ENCODE measurements at regions not wholly inside any gene's neighbourhood (a gene's known extent, or its start where the extent isn't known, plus 50 kb on each side); places are given as distances from the start of the nearest gene placed in this dataset.

DNA sequence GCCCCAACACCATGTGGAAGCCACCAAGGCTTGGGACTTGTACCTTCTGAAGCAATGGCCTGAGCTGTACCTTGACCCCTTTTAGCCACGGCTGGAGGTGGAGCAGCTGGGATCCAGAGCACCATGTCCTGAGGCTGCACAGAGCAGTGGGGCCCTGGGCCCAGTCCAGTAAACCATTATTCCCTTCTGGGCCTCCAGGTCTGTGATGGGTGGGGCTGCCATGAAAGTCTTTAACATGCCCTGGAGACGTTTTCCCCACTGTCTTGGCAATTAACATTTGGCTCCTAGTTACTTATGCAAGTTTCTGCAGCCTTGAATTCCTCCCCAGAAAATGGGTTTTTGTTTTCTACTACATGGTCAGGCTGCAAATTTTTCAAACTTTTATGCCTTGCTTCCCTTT, 323.7 kb upstream of the ZP4 start:
- ATAC-seq, result no peak
- Histone ChIP-seq H3K9me3 (no peaks in the 10 kb centered on the region), H3K27ac (no peak overlapping the region), H3K4me1 (no peaks in the 10 kb centered on the region), H3K4me2 (no peak overlapping the region), H3K4me3 (no peak overlapping the region)
- DNase-seq (ENCODE audit: low read depth in 1 of 2, low spot score in 1 of 2), result no peak
- WGBS (ENCODE audit: missing lambda C conversion rate), result 0% methylated on average over 2 of the region's 2 CpGs
- CTCF ChIA-PET, result no interaction called here
- no peak for TF ChIP-seq NPAS2 (CRISPR knock-in tag; IDR thresholded peaks at IDR 0.05; ENCODE audit: borderline replicate concordance)
- TF ChIP-seq, protein P1, sequence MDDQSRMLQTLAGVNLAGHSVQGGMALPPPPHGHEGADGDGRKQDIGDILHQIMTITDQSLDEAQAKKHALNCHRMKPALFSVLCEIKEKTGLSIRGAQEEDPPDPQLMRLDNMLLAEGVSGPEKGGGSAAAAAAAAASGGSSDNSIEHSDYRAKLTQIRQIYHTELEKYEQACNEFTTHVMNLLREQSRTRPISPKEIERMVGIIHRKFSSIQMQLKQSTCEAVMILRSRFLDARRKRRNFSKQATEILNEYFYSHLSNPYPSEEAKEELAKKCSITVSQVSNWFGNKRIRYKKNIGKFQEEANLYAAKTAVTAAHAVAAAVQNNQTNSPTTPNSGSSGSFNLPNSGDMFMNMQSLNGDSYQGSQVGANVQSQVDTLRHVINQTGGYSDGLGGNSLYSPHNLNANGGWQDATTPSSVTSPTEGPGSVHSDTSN (IDR thresholded peaks at IDR 0.05), result no peak
- no peak for TF ChIP-seq CEBPB (IDR thresholded peaks at IDR 0.05)
- no peak for TF ChIP-seq MYC (IDR thresholded peaks at IDR 0.05; ENCODE audit: borderline replicate concordance, low read length)
- TF ChIP-seq ELK1 (IDR thresholded peaks at IDR 0.05; ENCODE audit: low read depth, low read length), result no peak
- TF ChIP-seq, protein P2, sequence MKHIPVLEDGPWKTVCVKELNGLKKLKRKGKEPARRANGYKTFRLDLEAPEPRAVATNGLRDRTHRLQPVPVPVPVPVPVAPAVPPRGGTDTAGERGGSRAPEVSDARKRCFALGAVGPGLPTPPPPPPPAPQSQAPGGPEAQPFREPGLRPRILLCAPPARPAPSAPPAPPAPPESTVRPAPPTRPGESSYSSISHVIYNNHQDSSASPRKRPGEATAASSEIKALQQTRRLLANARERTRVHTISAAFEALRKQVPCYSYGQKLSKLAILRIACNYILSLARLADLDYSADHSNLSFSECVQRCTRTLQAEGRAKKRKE (CRISPR knock-in tag; IDR thresholded peaks at IDR 0.05; ENCODE audit: low read depth), result no peak
- no peak for TF ChIP-seq JUN (IDR thresholded peaks at IDR 0.05)
- no peak for TF ChIP-seq SREBF2 (IDR thresholded peaks at IDR 0.05)
- TF ChIP-seq HDAC2 (IDR thresholded peaks at IDR 0.05), result no peak
- no peak for TF ChIP-seq HEYL (CRISPR knock-in tag; IDR thresholded peaks at IDR 0.05)
- TF ChIP-seq ZC3H11A (IDR thresholded peaks at IDR 0.05), result no peak
- TF ChIP-seq MAZ (IDR thresholded peaks at IDR 0.05; ENCODE audit: borderline replicate concordance, low read depth, low read length), result no peak
- no peak for TF ChIP-seq HES2 (IDR thresholded peaks at IDR 0.05)
- TF ChIP-seq CHD2 (IDR thresholded peaks at IDR 0.05; ENCODE audit: low read length, partially characterized antibody), result no peak
- no peak for TF ChIP-seq CBX2 (IDR thresholded peaks at IDR 0.05; ENCODE audit: borderline replicate concordance, low read depth)
- no peak for TF ChIP-seq MAX (IDR thresholded peaks at IDR 0.05)
- TF ChIP-seq RAD21 (conservative IDR thresholded peaks at IDR 0.05 in 1 of 2, IDR thresholded peaks at IDR 0.05 in 1 of 2), result no peak
- TF ChIP-seq TFCP2L1 (CRISPR knock-in tag; IDR thresholded peaks at IDR 0.05), result no peak
- no peak for TF ChIP-seq BHLHE40 (IDR thresholded peaks at IDR 0.05; ENCODE audit: low read depth, low read length)
- FAIRE-seq, result no peak
- POLR2A ChIA-PET, result no interaction called here

DNA sequence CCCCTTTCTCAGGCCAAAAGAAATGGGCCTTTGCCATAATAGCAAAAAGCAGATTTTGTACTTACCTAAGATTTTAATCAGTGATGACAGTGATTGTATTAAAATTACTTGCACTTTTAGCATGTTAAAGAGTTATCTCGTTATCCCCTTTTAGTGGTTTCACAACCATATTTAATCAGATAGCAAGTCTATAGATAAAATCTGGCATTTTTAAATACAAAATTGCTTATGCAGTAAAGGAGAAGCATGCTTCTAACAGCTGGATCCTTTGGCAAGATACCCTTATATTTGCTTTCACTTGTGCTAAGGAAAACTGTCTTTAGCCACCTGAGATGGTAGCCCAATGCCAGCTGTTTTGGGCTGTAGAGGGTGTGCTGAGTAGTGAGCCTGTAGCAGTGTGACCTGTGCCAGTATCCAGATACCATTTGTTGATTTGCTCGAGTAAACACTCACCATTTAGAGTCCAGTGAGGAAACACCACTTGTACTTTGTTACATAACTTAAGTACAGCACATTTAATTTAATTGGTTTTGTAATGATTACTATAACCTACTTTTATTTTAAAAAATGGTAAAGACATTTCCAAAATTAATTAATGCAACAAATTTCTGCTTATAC, 314.4 kb upstream of the ZP4 start:
- TF ChIP-seq ZNF302 (CRISPR knock-in tag; IDR thresholded peaks at IDR 0.05), result no peak
- no peak for TF ChIP-seq NPAS2 (CRISPR knock-in tag; IDR thresholded peaks at IDR 0.05; ENCODE audit: borderline replicate concordance)
- no peak for TF ChIP-seq JUN (IDR thresholded peaks at IDR 0.05)
- no peak for TF ChIP-seq HEYL (CRISPR knock-in tag; IDR thresholded peaks at IDR 0.05)
- no peak for TF ChIP-seq ZFP36 (IDR thresholded peaks at IDR 0.05; ENCODE audit: borderline replicate concordance, partially characterized antibody)
- no peak for TF ChIP-seq KDM1A (IDR thresholded peaks at IDR 0.05; ENCODE audit: low read depth)
- no peak for TF ChIP-seq NR3C1 (IDR thresholded peaks at IDR 0.05)
- no peak for TF ChIP-seq POLR2A (IDR thresholded peaks at IDR 0.05; ENCODE audit: low read length)
- TF ChIP-seq RNF2 (IDR thresholded peaks at IDR 0.05; ENCODE audit: borderline replicate concordance, low read depth), result no peak
- no peak for TF ChIP-seq CHD2 (IDR thresholded peaks at IDR 0.05; ENCODE audit: low read length, partially characterized antibody)
- TF ChIP-seq HOXA7 (CRISPR knock-in tag; IDR thresholded peaks at IDR 0.05), result no peak
- TF ChIP-seq FOXS1 (CRISPR knock-in tag; IDR thresholded peaks at IDR 0.05), result no peak
- no peak for TF ChIP-seq HOXB13 (CRISPR knock-in tag; IDR thresholded peaks at IDR 0.05; ENCODE audit: low read depth)
- TF ChIP-seq HOXB5 (CRISPR knock-in tag; IDR thresholded peaks at IDR 0.05), result no peak
- TF ChIP-seq RCOR1 (IDR thresholded peaks at IDR 0.05; ENCODE audit: low read depth, low read length), result no peak
- TF ChIP-seq EHMT2 (IDR thresholded peaks at IDR 0.05; ENCODE audit: low read depth), result no peak
- TF ChIP-seq CBX2 (IDR thresholded peaks at IDR 0.05; ENCODE audit: borderline replicate concordance, low read depth), result no peak
- TF ChIP-seq BHLHE40 (IDR thresholded peaks at IDR 0.05; ENCODE audit: low read depth, low read length), result no peak
- Histone ChIP-seq H3K4me1 (no peaks in the 10 kb centered on the region), H3K27ac (no peak overlapping the region), H3K4me2 (no peak overlapping the region), H3K9me3 (no peaks in the 10 kb centered on the region), H3K4me3 (no peak overlapping the region)
- ChIA-PET POLR2A (no interaction called here), CTCF (no interaction called here)
- no peak for ATAC-seq
- no peak for DNase-seq (ENCODE audit: low read depth in 1 of 2, low spot score in 1 of 2)
- FAIRE-seq, result no peak
- 4% methylated on average over 2 of the region's 2 CpGs for WGBS (ENCODE audit: missing lambda C conversion rate)
